Endodermal cell (in vitro differentiated cells): ENCODE measurements at regions not wholly inside any gene's neighbourhood (a gene's known extent, or its start where the extent isn't known, plus 50 kb on each side); places are given as distances from the start of the nearest gene placed in this dataset.

Experiments
- DNase-seq: peaks from one replicate; pipeline ENCODE4 v3.0.0-alpha.2; 2017
- H3K27ac ChIP-seq: 2 replicates; pipeline ENCODE4 v1.5.1; 2013; ENCODE audit warnings: mild to moderate bottlenecking, low read depth, low read length, moderate library complexity
- H3K27me3 ChIP-seq: 2 replicates; pipeline ENCODE4 v1.6.1; 2013; ENCODE audit warnings: mild to moderate bottlenecking, low read length, moderate library complexity; ENCODE audit not compliant: insufficient read depth, control insufficient read depth, poor library complexity, severe bottlenecking
- H3K36me3 ChIP-seq: 2 replicates; pipeline ENCODE4 v1.7.0; 2013; ENCODE audit warnings: mild to moderate bottlenecking, low read length, moderate library complexity; ENCODE audit not compliant: control insufficient read depth, insufficient read depth
- H3K4me1 ChIP-seq: one replicate; pipeline ENCODE4 v1.7.0; 2013; ENCODE audit warnings: low read length; ENCODE audit not compliant: control insufficient read depth, insufficient read depth
- H3K4me3 ChIP-seq: 2 replicates; pipeline ENCODE4 v1.5.1; 2013; ENCODE audit warnings: mild to moderate bottlenecking, low read length, moderate library complexity
- H3K9ac ChIP-seq: 2 replicates; pipeline ENCODE4 v1.6.1; 2013; ENCODE audit warnings: mild to moderate bottlenecking, low read length, moderate library complexity; ENCODE audit not compliant: poor library complexity, severe bottlenecking; ENCODE audit errors: extremely low read depth
- H3K9me3 ChIP-seq: 2 replicates; pipeline ENCODE4 v1.6.1; 2013; ENCODE audit warnings: mild to moderate bottlenecking, low read length, moderate library complexity; ENCODE audit not compliant: control insufficient read depth
- H3K27ac Mint-ChIP-seq: 2 replicates; pipeline ENCODE4 v1.8.0; 2020; ENCODE audit warnings: mixed read lengths
- H3K27me3 Mint-ChIP-seq: 2 replicates; pipeline ENCODE4 v1.8.0; 2021; ENCODE audit warnings: mild to moderate bottlenecking, mixed read lengths; ENCODE audit not compliant: insufficient read depth
- H3K36me3 Mint-ChIP-seq: 2 replicates; pipeline ENCODE4 v1.8.0; 2020; ENCODE audit warnings: low read depth, mixed read lengths
- H3K4me1 Mint-ChIP-seq: 2 replicates; pipeline ENCODE4 v1.8.0; 2020; ENCODE audit warnings: mixed read lengths
- H3K4me3 Mint-ChIP-seq: 2 replicates; pipeline ENCODE4 v1.8.0; 2020; ENCODE audit warnings: mild to moderate bottlenecking, moderate library complexity, mixed read lengths
- H3K9me3 Mint-ChIP-seq: 2 replicates; pipeline ENCODE4 v1.8.0; 2020; ENCODE audit warnings: mild to moderate bottlenecking, mixed read lengths
- WGBS, 2 experiments: methylation state at CpG; one replicate each; pipeline versions ENCODE4 v1.1.5 to v1.1.7; 2013; ENCODE audit warnings: missing lambda C conversion rate in 2 of 2, mixed read lengths in 1 of 2; ENCODE audit not compliant: insufficient coverage in 1 of 2, insufficient read length in 1 of 2; 5-methylcytosine and 5-hydroxymethylcytosine counted together
- TF ChIP-seq, protein P1 (sequence below): fragments of 200-600 bp; sonication (generic); conservative IDR thresholded peaks from 2 replicates; pipeline ENCODE4 v1.5.0; 2021; ENCODE audit warnings: antibody characterized with exemption, mild to moderate bottlenecking

GRCh38 chr3:98697225-98697624 is 65.9 kb upstream of the ST3GAL6 start:
- Histone ChIP-seq H3K27me3 (peaks cover 39% of the 10 kb centered on the region), H3K36me3 (no peaks in the 10 kb centered on the region), H3K4me1 (no peaks in the 10 kb centered on the region), H3K9me3 (no peaks in the 10 kb centered on the region), H3K9ac (no peak overlapping the region), H3K4me3 (no peak overlapping the region), H3K27ac (no peak overlapping the region)
- TF ChIP-seq, protein P1, sequence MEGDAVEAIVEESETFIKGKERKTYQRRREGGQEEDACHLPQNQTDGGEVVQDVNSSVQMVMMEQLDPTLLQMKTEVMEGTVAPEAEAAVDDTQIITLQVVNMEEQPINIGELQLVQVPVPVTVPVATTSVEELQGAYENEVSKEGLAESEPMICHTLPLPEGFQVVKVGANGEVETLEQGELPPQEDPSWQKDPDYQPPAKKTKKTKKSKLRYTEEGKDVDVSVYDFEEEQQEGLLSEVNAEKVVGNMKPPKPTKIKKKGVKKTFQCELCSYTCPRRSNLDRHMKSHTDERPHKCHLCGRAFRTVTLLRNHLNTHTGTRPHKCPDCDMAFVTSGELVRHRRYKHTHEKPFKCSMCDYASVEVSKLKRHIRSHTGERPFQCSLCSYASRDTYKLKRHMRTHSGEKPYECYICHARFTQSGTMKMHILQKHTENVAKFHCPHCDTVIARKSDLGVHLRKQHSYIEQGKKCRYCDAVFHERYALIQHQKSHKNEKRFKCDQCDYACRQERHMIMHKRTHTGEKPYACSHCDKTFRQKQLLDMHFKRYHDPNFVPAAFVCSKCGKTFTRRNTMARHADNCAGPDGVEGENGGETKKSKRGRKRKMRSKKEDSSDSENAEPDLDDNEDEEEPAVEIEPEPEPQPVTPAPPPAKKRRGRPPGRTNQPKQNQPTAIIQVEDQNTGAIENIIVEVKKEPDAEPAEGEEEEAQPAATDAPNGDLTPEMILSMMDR: no peak
- WGBS, 2 experiments: 86 to 93% methylated on average over 1 to 2 of the region's 2 CpGs
- Mint-ChIP-seq H3K36me3 (no peaks in the 10 kb centered on the region), H3K4me1 (peaks cover 5% of the 10 kb centered on the region), H3K27ac (no peak overlapping the region), H3K9me3 (no peaks in the 10 kb centered on the region), H3K27me3 (peaks cover 21% of the 10 kb centered on the region), H3K4me3 (no peak overlapping the region)
- DNase-seq: no peak

DNA sequence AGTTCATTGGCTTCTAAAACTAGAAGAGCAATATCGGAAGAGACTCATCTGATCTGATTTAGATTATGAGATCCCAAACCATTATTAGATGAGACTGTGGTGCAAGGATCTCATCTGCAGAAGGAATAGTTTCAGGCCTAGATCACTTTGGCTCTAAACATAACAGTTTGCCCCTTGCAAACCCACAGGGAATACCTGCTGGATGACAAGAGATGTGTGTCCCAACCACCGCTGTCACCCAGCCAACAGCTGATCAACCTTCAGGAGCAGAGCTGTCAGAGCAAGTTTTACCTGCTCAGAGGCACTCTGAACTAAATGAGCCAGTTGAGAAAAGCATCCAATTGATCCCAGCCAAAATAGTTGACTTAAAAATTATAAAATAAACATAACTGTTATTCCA is 64.0 kb upstream of the ST3GAL6 start:
- H3K9me3 ChIP-seq: no peaks in the 10 kb centered on the region
- Mint-ChIP-seq H3K4me3 (no peak overlapping the region), H3K27me3 (peaks cover 27% of the 10 kb centered on the region), H3K27ac (no peak overlapping the region), H3K4me1 (peaks cover 5% of the 10 kb centered on the region), H3K9me3 (no peaks in the 10 kb centered on the region), H3K36me3 (no peaks in the 10 kb centered on the region)
- no peaks in the 10 kb centered on the region for H3K36me3 ChIP-seq
- H3K27ac ChIP-seq: no peak overlapping the region
- DNase-seq: no peak
- H3K9ac ChIP-seq: no peak overlapping the region
- TF ChIP-seq, protein P1: no peak
- H3K4me1 ChIP-seq: no peaks in the 10 kb centered on the region
- no peak overlapping the region for H3K4me3 ChIP-seq
- WGBS, 2 experiments: 85 to 94% methylated on average over 2 of the region's 2 CpGs
- H3K27me3 ChIP-seq: peaks cover 44% of the 10 kb centered on the region

GRCh38 chr3:98701071-98701675 is 62.0 kb upstream of the ST3GAL6 start:
- peaks cover 7% of the 10 kb centered on the region for H3K4me1 Mint-ChIP-seq
- H3K4me3 ChIP-seq: no peak overlapping the region

More at GRCh38 chr3:98701071-98701675, 62.0 kb upstream of the ST3GAL6 start:
- peaks cover 58% of the 10 kb centered on the region for H3K27me3 ChIP-seq
- WGBS, 2 experiments: 93% methylated on average over 2 of the region's 2 CpGs; no CpG with 5 or more reads in 1 of the 2 experiments
- TF ChIP-seq, protein P1: no peak
- H3K9ac ChIP-seq: no peak overlapping the region
- H3K4me3 Mint-ChIP-seq: no peak overlapping the region
- no peaks in the 10 kb centered on the region for H3K36me3 ChIP-seq
- H3K27me3 Mint-ChIP-seq: peaks cover 37% of the 10 kb centered on the region
- no peaks in the 10 kb centered on the region for H3K4me1 ChIP-seq
- no peaks in the 10 kb centered on the region for H3K9me3 ChIP-seq
- H3K9me3 Mint-ChIP-seq: no peaks in the 10 kb centered on the region
- no peak overlapping the region for H3K27ac Mint-ChIP-seq
- H3K36me3 Mint-ChIP-seq: no peaks in the 10 kb centered on the region
- no peak overlapping the region for H3K27ac ChIP-seq
- DNase-seq: no peak
